Body of pancreas (tissue), 4 donors: ENCODE measurements at regions not wholly inside any gene's neighbourhood (a gene's known extent, or its start where the extent isn't known, plus 50 kb on each side); places are given as distances from the start of the nearest gene placed in this dataset.

ENCODE experiments used
- ATAC-seq: fragments of 150-250 bp; one replicate; pipeline ENCODE4 v1.9.1; 2016
- DNase-seq, 4 donors: peaks; one replicate each; pipeline ENCODE4 v3.0.0-alpha.2; 2019
- H3K27ac ChIP-seq, 4 donors: fragments of 200-600 bp; sonication (generic); 1 replicate in 3 of 4; 2 replicates in 1 of 4; pipeline versions ENCODE4 v1.5.1 to v1.6.1; 2016 to 2019; ENCODE audit warnings: mild to moderate bottlenecking in 1 of 4, mixed read lengths in 1 of 4, moderate library complexity in 1 of 4
- H3K27me3 ChIP-seq, 2 donors: fragments of 200-600 bp; sonication (generic); one replicate each; pipeline ENCODE4 v1.6.0; 2016; ENCODE audit warnings: mild to moderate bottlenecking in 1 of 2
- H3K36me3 ChIP-seq, 2 donors: fragments of 200-600 bp; sonication (generic); replicated peaks in 1 of 2; 2 replicates each; pipeline ENCODE4 v1.5.1; 2016; ENCODE audit warnings: low read depth in 2 of 2; ENCODE audit not compliant: insufficient read depth in 1 of 2
- H3K4me1 ChIP-seq: fragments of 200-600 bp; sonication (generic); one replicate; pipeline ENCODE4 v1.6.0; 2016
- H3K4me3 ChIP-seq, 2 donors: fragments of 200-600 bp; sonication (generic); 1 replicate in 1 of 2; 2 replicates in 1 of 2; pipeline ENCODE4 v1.5.1; 2016 to 2019
- H3K9me3 ChIP-seq, 3 donors: fragments of 200-600 bp; sonication (generic); 1 replicate in 2 of 3; 2 replicates in 1 of 3; pipeline ENCODE4 v1.5.1; 2016
- POLR2A ChIP-seq, 3 donors: fragments of 450-650 bp; IDR thresholded peaks; one replicate each; pipeline ENCODE4 v1.6.1; 2016; ENCODE audit warnings: antibody characterized with exemption in 3 of 3, mild to moderate bottlenecking in 2 of 3
- WGBS, 2 donors: methylation state at CpG; one replicate each; pipeline ENCODE4 v1.1.5; 2017; 5-methylcytosine and 5-hydroxymethylcytosine counted together
- intact Hi-C: fragments of 100-400 bp; cut with DNase I; formaldehyde crosslinking; loops from one replicate; pipeline ENCODE4 v1.15.1; 2023
- TF ChIP-seq, protein P1 (sequence below), 7 experiments: fragments of 450-650 bp in 4 of 7; fragments of 200-600 bp in 3 of 7; sonication (generic) in 3 of 7; IDR thresholded peaks; one replicate each; pipeline ENCODE4 v1.5.1; 2016 to 2019; ENCODE audit warnings: antibody characterized with exemption in 7 of 7

DNA sequence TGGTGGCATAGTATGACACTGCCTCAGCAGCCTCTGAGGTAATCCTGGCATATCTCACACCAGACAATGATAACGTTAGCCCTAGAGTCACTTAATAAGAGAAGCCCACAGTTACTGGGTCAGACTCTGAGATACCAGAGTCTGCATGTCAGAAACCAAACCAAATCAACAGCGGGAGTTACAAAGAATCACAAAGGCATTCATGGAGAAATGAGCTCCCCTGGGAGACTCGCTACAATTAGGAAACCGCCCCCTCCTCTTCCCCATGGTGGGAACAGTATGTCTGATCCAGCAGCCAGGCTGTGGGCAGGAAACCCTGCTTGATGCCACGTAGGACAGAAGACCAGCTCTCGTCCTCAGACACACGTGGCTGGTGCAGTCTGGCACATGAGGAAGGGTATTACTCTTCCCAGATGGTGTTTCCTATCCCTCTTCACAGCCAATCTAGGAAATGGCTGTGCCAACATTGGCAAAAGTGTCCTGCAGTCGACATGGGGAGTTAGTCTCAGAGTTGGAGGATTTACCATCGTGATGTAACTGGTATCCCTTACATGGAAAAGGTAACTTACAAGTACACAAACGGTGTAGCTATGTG lies 485.4 kb downstream of the ZNF608 start:
- H3K9me3 ChIP-seq: no peaks in the 10 kb centered on the region
- intact Hi-C loops: no loop called here
- H3K4me3 ChIP-seq: no peak overlapping the region
- H3K27me3 ChIP-seq: no peaks in the 10 kb centered on the region
- no peak for DNase-seq
- no peaks in the 10 kb centered on the region for H3K36me3 ChIP-seq
- WGBS, 2 donors: 85 to 90% methylated on average over 10 of the region's 10 CpGs
- no peak for ATAC-seq
- H3K27ac ChIP-seq: no peak overlapping the region
- peaks cover 20% of the 10 kb centered on the region for H3K4me1 ChIP-seq
- TF ChIP-seq, protein P1, sequence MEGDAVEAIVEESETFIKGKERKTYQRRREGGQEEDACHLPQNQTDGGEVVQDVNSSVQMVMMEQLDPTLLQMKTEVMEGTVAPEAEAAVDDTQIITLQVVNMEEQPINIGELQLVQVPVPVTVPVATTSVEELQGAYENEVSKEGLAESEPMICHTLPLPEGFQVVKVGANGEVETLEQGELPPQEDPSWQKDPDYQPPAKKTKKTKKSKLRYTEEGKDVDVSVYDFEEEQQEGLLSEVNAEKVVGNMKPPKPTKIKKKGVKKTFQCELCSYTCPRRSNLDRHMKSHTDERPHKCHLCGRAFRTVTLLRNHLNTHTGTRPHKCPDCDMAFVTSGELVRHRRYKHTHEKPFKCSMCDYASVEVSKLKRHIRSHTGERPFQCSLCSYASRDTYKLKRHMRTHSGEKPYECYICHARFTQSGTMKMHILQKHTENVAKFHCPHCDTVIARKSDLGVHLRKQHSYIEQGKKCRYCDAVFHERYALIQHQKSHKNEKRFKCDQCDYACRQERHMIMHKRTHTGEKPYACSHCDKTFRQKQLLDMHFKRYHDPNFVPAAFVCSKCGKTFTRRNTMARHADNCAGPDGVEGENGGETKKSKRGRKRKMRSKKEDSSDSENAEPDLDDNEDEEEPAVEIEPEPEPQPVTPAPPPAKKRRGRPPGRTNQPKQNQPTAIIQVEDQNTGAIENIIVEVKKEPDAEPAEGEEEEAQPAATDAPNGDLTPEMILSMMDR (IDR thresholded peaks at IDR 0.05): no peak
- no peak for TF ChIP-seq POLR2A (IDR thresholded peaks at IDR 0.05)

DNA sequence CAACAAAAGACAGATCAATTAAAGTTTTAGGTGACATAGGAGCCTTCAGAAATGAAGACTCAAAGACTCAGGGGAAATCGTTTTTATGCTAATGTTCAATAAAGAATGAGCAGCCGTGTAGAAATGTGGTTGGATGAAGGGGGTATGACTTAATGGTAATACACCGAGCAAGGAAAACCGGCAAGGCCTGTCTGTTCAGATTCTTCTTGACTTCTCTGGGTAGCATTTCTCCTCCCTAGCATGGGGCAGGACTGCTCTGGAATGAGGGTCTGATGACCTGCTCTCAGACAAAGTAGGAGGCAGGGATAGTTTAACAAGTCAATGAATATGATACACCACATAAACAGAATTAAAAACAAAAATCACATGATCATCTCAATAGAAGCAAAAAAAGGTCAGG lies 487.4 kb downstream of the ZNF608 start:
- no peak for DNase-seq
- no peak overlapping the region for H3K27ac ChIP-seq
- H3K36me3 ChIP-seq: no peaks in the 10 kb centered on the region
- no peak for ATAC-seq
- no peak overlapping the region for H3K4me3 ChIP-seq
- TF ChIP-seq, protein P1 (IDR thresholded peaks at IDR 0.05): no peak
- no peak for TF ChIP-seq POLR2A (IDR thresholded peaks at IDR 0.05)
- intact Hi-C loops: no loop called here
- 80 to 84% methylated on average over 4 of the region's 4 CpGs for WGBS, 2 donors
- no peaks in the 10 kb centered on the region for H3K27me3 ChIP-seq
- H3K4me1 ChIP-seq: peaks cover 17% of the 10 kb centered on the region
- no peaks in the 10 kb centered on the region for H3K9me3 ChIP-seq

DNA sequence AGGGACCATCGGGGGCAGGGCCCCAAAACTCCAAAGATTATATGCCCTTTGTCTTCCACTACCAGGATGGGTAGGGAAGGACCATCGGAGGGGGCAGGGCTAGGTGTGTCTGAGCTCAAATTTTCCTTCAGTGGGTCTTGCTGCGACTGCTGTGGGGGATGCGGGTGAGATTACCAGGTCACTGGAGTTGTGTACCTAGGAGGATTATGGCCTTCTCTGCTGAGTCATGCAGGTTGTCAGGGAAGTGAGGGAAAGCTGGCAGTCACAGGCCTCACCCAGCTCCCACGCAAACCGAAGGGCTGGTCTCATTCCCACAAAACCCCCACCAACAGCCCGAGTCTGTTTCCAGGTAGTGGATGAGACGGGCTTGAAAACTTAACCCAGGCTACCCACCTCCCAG lies 489.4 kb downstream of the ZNF608 start:
- TF ChIP-seq POLR2A (IDR thresholded peaks at IDR 0.05): no peak
- TF ChIP-seq, protein P1 (IDR thresholded peaks at IDR 0.05): no peak
- H3K4me3 ChIP-seq: no peak overlapping the region
- intact Hi-C loops: no loop called here
- peaks cover 7% of the 10 kb centered on the region for H3K4me1 ChIP-seq
- DNase-seq (no peak), ATAC-seq (no peak)
- H3K36me3 ChIP-seq: no peaks in the 10 kb centered on the region
- 93% methylated on average over 8 of the region's 8 CpGs for WGBS, 2 donors
- H3K9me3 ChIP-seq: no peaks in the 10 kb centered on the region
- no peaks in the 10 kb centered on the region for H3K27me3 ChIP-seq
- no peak overlapping the region for H3K27ac ChIP-seq

DNA sequence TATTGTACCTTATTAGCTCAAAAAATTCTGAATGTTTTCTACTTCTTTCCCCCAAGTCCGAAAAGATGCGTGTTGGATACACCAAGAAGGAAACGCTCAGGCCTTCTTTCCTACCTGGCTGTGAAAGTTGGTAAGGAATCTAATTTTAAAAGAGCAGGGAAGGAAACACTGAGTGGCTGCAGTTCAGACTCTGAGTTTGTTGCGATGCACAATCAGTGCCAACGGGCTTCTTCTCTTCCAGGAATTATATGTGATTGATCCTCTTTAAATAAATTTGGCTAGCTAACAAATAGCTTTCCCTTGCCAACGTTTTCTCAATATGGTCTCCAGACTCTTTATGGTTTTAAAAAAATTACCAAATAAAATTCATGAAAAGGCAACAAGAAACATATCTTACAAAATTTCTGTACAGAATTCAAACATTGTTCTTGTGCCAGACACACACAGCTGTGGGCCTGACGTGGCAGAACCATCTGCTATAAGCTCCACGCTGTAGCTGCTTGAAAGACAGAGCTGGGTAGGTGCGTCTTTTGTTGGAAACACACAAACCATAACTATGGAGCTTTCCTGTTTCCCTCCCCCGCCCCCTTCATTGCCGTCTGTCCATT lies 493.1 kb downstream of the ZNF608 start:
- intact Hi-C loops: no loop called here
- H3K36me3 ChIP-seq: no peaks in the 10 kb centered on the region
- H3K27me3 ChIP-seq: no peaks in the 10 kb centered on the region
- no peak overlapping the region for H3K27ac ChIP-seq
- ATAC-seq (no peak), DNase-seq (peak; percentile 19 to 54 (median 46))
- TF ChIP-seq POLR2A (IDR thresholded peaks at IDR 0.05): no peak
- TF ChIP-seq, protein P1 (IDR thresholded peaks at IDR 0.05): no peak
- WGBS, 2 donors: 50 to 61% methylated on average over 11 of the region's 11 CpGs
- H3K4me3 ChIP-seq: no peak overlapping the region
- H3K4me1 ChIP-seq: peaks cover 7% of the 10 kb centered on the region
- H3K9me3 ChIP-seq: no peaks in the 10 kb centered on the region

DNA sequence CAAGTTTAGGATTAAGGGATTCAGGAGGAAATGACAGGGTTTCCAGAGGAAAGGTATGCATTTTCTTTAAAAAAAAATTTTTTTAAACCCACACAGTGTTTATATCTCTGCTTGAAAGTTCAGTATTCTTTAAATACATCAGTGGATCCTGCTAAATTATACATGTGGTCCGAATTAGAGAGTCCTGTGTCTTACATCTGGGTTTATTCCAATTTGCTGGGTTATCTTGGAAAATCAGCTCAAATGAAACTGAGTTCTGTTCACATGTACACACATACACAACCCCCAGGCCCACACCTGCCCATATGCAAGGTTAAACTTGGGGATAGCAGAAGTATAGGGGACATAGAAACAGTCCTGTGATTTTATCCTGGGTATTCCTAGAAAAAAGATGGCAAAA lies 493.7 kb downstream of the ZNF608 start:
- intact Hi-C loops: no loop called here
- Histone ChIP-seq H3K9me3 (no peaks in the 10 kb centered on the region), H3K36me3 (no peaks in the 10 kb centered on the region), H3K27ac (no peak overlapping the region), H3K27me3 (no peaks in the 10 kb centered on the region), H3K4me3 (no peak overlapping the region), H3K4me1 (peaks cover 7% of the 10 kb centered on the region)
- ATAC-seq: no peak
- WGBS, 2 donors: 75 to 89% methylated on average over 1 of the region's 1 CpG
- no peak for TF ChIP-seq POLR2A (IDR thresholded peaks at IDR 0.05)
- TF ChIP-seq, protein P1 (IDR thresholded peaks at IDR 0.05): no peak
- no peak for DNase-seq
